ENCODE measurements at regions not wholly inside any gene's neighbourhood (a gene's known extent, or its start where the extent isn't known, plus 50 kb on each side); places are given as distances from the start of the nearest gene placed in this dataset.
"Not testable (repeated sequence)": the region's sequence is repeated elsewhere in the genome, so short reads cannot be mapped to it uniquely, and the experiment has no call there.

- DNase-seq: peak in 1 of 2 experiments; percentile 0
Observed at GRCh38 chrY:18906198-18906597, 132.7 kb upstream of the HSFY2 start.

DNA sequence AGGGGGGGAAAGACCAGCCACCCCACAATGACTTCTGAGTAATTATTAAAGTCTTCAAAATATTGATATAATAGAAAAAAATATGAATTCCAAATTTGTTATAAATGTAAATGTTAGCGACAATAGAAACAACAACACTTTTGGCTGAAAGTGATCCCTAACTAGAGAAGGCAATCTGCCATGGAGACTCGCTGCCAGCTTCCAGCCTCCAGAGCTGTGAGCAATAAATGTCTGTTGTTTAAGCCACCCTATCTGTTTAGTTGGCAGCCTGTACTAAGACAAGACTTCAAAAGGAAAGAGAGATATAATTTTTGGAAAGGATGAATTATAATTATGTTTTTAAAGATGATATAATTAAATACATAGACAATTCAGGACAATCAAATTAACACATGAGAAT is 130.8 kb upstream of the HSFY2 start:
- peak in 1 of 2 experiments; percentile 0 for DNase-seq

DNA sequence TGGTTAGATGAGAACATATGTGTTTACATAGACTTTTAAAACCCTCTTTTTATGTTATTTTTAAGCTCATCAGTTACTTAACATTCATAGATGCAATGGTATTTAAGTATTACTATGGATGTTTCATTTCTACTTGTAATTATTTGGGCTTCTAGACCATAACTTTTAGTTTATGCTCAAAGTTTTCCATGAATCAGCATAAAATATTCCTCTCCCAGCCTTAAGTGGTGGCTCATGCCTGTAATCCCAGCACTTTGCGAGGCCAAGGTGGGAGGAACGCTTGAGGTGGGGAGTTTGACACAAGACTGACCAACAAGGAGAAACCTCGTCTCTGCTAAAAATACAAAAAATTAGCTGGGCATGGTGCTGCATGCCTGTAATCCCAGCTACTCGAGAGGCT is 118.5 kb upstream of the HSFY2 start:
- no peak for DNase-seq

GRCh38 chrY:18889548-18889947 is 116.0 kb upstream of the HSFY2 start:
- no peak for DNase-seq

DNA sequence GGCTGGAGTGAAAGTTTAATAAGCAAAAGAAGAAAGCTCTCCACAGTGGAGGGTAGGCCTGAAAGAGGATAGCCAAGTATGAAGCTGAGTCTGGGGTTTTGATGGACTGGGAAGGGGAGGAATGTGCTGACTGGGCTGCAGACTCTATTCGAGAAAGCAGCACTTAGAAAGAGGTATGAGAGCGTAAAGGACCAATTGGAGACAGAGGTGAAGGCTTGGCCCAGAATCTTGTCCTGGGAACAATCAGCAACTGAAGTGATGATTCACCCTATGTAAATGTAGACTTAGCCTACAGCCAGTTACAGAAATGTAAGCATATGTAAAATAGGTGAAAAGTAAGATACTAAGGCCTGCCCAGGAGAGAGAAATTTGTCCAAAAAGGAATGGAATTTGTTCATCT is 111.2 kb upstream of the HSFY2 start:
- no peak for DNase-seq

DNA sequence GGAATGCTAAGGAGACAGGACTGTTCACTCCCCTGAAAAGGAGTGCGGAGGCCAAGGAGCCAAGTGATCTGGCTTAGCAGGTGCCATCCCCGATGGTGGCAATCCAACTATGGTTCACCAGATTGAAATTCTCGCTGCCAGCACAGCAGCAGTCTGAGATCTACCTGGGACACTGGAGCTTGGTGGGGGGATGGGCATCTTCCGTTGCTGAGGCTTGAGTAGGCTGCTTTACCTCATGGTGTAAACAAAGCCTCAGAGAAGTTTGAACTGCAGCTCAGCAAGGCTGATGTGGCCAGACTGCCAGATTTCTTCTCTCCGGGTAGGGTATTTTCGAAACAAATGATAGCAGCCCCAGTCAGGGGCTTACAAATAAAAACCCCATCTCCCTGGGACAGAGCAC is 95.6 kb upstream of the HSFY2 start:
- DNase-seq: not testable (repeated sequence)

- not testable (repeated sequence) for DNase-seq
Observed at GRCh38 chrY:18866887-18867551, 93.5 kb upstream of the HSFY2 start.

GRCh38 chrY:18860856-18861255 is 87.3 kb upstream of the HSFY2 start:
- not testable (repeated sequence) for DNase-seq

GRCh38 chrY:18858484-18859191 is 85.1 kb upstream of the HSFY2 start:
- not testable (repeated sequence) for DNase-seq

GRCh38 chrY:18855184-18855583 is 81.6 kb upstream of the HSFY2 start:
- not testable (repeated sequence) for DNase-seq

DNA sequence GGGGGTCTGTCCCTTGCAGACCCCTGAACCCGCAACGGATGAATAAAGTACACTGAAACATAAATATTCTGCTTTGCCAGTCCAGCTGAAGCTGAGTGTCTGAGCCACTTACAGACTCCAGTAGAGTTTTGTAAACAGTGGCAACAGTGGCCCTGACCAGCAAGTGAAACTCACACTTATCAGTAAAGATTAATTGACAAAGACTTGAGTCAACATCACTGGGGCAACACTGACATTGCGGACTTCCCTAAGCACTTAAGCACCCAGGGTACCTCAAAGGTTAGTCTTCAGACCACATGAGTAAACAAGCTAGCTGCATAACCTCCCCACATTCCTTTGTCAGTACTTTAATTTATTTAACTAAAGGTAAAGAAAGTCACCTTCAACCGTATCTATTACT is 79.8 kb upstream of the HSFY2 start:
- DNase-seq: not testable (repeated sequence)

DNA sequence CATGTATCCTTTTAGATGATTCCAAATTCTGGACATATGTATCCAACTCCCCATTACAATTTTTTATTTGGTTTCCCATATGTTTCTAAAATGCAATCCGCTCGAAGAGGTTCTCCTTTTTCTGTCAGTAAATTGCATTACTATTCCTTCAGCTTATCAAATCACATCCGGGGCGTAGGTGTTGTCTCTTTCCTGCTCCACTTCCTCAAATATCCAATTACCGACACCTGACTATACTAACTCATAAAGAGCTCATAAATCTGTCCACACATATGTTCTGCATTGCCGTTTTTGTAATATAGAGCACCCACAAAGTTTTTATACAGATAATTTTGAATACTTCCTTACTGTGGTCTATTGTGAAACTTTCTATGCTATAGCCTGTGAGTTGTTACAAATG is 63.1 kb upstream of the HSFY2 start:
- not testable (repeated sequence) for DNase-seq
